HEK293 (cell line): ENCODE measurements at regions not wholly inside any gene's neighbourhood (a gene's known extent, or its start where the extent isn't known, plus 50 kb on each side); places are given as distances from the start of the nearest gene placed in this dataset.

Experiments
- CTCF ChIA-PET: fragments of 350-600 bp; formaldehyde crosslinking; extraction: SDS; loops from one replicate; lab custom pipeline; 2021; ENCODE audit warnings: antibody characterized with exemption; lab: Yijun Ruan, JAX
- POLR2A ChIA-PET: fragments of 300-600 bp; formaldehyde crosslinking; extraction: SDS; loops from one replicate; lab custom pipeline; 2020; ENCODE audit warnings: antibody characterized with exemption, inconsistent platforms; lab: Yijun Ruan, JAX
- H3K27ac ChIP-seq: fragments of 200-500 bp; sonication (Bioruptor generic); 2 replicates; pipeline ENCODE4 v1.5.1; 2014; ENCODE audit warnings: low read depth, low read length, control low read depth, inconsistent platforms; ENCODE audit errors: extremely low read depth
- H3K36me3 ChIP-seq, 2 experiments: fragments of 200-500 bp in 1 of 2; sonication (Bioruptor generic) in 1 of 2; 1 replicate in 1 of 2; 2 replicates in 1 of 2; pipeline ENCODE4 v1.5.1; 2014 to 2017; ENCODE audit warnings: inconsistent platforms in 2 of 2, low read length in 2 of 2; ENCODE audit not compliant: control insufficient read depth in 2 of 2, insufficient read depth in 1 of 2
- H3K4me1 ChIP-seq: fragments of 200-500 bp; sonication (Bioruptor generic); 2 replicates; pipeline ENCODE4 v1.5.1; 2014; ENCODE audit warnings: mild to moderate bottlenecking, low read length, inconsistent platforms; ENCODE audit not compliant: control insufficient read depth, insufficient read depth
- H3K4me3 ChIP-seq: 2 replicates; pipeline ENCODE4 v1.5.1; 2011; ENCODE audit warnings: low read depth, mild to moderate bottlenecking, control low read depth, low read length, moderate library complexity
- H3K9me3 ChIP-seq: fragments of 200-500 bp; sonication (Bioruptor generic); 2 replicates; pipeline ENCODE4 v1.5.1; 2014; ENCODE audit warnings: low read depth, low read length, inconsistent platforms; ENCODE audit not compliant: control insufficient read depth, insufficient read depth
- BCL11B ChIP-seq: fragments of 450-650 bp; formaldehyde crosslinking; IDR thresholded peaks from 2 replicates; pipeline ENCODE4 v1.5.1; 2016; ENCODE audit warnings: low read depth, missing biosample characterization, missing genetic modification characterization
- HIC1 ChIP-seq: fragments of 450-650 bp; formaldehyde crosslinking; IDR thresholded peaks from 2 replicates; pipeline ENCODE4 v1.5.1; 2016; ENCODE audit warnings: missing biosample characterization, missing genetic modification characterization
- HOXA7 ChIP-seq: sonication (generic); formaldehyde crosslinking; IDR thresholded peaks from 2 replicates; pipeline ENCODE4 v1.8.1; 2022; ENCODE audit warnings: missing genetic modification reagents, borderline replicate concordance
- PRDM2 ChIP-seq: fragments of 450-650 bp; formaldehyde crosslinking; IDR thresholded peaks from 2 replicates; pipeline ENCODE4 v1.5.1; 2016; ENCODE audit warnings: missing biosample characterization, missing genetic modification characterization, borderline replicate concordance
- SP3 ChIP-seq: fragments of 450-650 bp; formaldehyde crosslinking; IDR thresholded peaks from 2 replicates; pipeline ENCODE4 v1.5.1; 2016; ENCODE audit warnings: missing biosample characterization, missing genetic modification characterization
- ZBTB26 ChIP-seq: fragments of 450-650 bp; formaldehyde crosslinking; optimal IDR thresholded peaks from 2 replicates; pipeline ENCODE3; 2016; ENCODE audit warnings: missing biosample characterization, mild to moderate bottlenecking, missing genetic modification characterization
- ZBTB7A ChIP-seq: fragments of 450-650 bp; formaldehyde crosslinking; IDR thresholded peaks from 2 replicates; pipeline ENCODE4 v1.5.1; 2016; ENCODE audit warnings: low read depth, missing biosample characterization, missing genetic modification characterization
- ZNF138 ChIP-seq: fragments of 450-650 bp; formaldehyde crosslinking; IDR thresholded peaks from 2 replicates; pipeline ENCODE4 v1.5.1; 2016; ENCODE audit warnings: missing biosample characterization, missing genetic modification characterization, borderline replicate concordance
- ZNF174 ChIP-seq: fragments of 450-650 bp; formaldehyde crosslinking; IDR thresholded peaks from 2 replicates; pipeline ENCODE4 v1.5.0; 2017; ENCODE audit warnings: missing biosample characterization, mild to moderate bottlenecking, missing genetic modification characterization
- ZNF223 ChIP-seq: fragments of 450-650 bp; formaldehyde crosslinking; IDR thresholded peaks from 2 replicates; pipeline ENCODE4 v1.5.1; 2016; ENCODE audit warnings: missing biosample characterization, missing genetic modification characterization
- ZNF416 ChIP-seq: fragments of 450-650 bp; formaldehyde crosslinking; IDR thresholded peaks from 2 replicates; pipeline ENCODE4 v1.5.1; 2016; ENCODE audit warnings: missing biosample characterization, missing genetic modification characterization
- ZNF48 ChIP-seq: fragments of 450-650 bp; formaldehyde crosslinking; IDR thresholded peaks from 2 replicates; pipeline ENCODE4 v1.5.1; 2016; ENCODE audit warnings: missing biosample characterization, missing genetic modification characterization
- ZNF639 ChIP-seq: fragments of 450-650 bp; formaldehyde crosslinking; IDR thresholded peaks from 2 replicates; pipeline ENCODE4 v1.5.1; 2016; ENCODE audit warnings: missing biosample characterization, missing genetic modification characterization
- ZNF645 ChIP-seq: fragments of 450-650 bp; formaldehyde crosslinking; IDR thresholded peaks from 2 replicates; pipeline ENCODE4; 2016; ENCODE audit warnings: missing biosample characterization, missing genetic modification characterization
- ZNF658 ChIP-seq: fragments of 450-650 bp; formaldehyde crosslinking; IDR thresholded peaks from 2 replicates; pipeline ENCODE4; 2016; ENCODE audit warnings: missing biosample characterization, missing genetic modification characterization
- ZNF747 ChIP-seq: fragments of 450-650 bp; formaldehyde crosslinking; IDR thresholded peaks from 2 replicates; pipeline ENCODE4 v1.5.1; 2016; ENCODE audit warnings: missing biosample characterization, missing genetic modification characterization
- ZNF830 ChIP-seq: fragments of 450-650 bp; IDR thresholded peaks from 2 replicates; pipeline ENCODE4 v1.5.0; 2018; ENCODE audit warnings: missing biosample characterization, missing genetic modification characterization, low read depth, mild to moderate bottlenecking, moderate library complexity
- ZSCAN16 ChIP-seq: fragments of 450-650 bp; formaldehyde crosslinking; IDR thresholded peaks from 2 replicates; pipeline ENCODE4 v1.5.1; 2016; ENCODE audit warnings: missing biosample characterization, missing genetic modification characterization
- TF ChIP-seq, protein P1 (sequence below): fragments of 450-650 bp; formaldehyde crosslinking; IDR thresholded peaks from 2 replicates; pipeline ENCODE4 v1.5.1; 2016; ENCODE audit warnings: missing biosample characterization, missing genetic modification characterization, low read depth

- POLR2A ChIA-PET: no interaction called here
- CTCF ChIA-PET: no interaction called here
- Histone ChIP-seq H3K27ac (no peak overlapping the region), H3K9me3 (no peaks in the 10 kb centered on the region), H3K36me3 (no peaks in the 10 kb centered on the region), H3K4me1 (no peaks in the 10 kb centered on the region), H3K4me3 (no peak overlapping the region)
- TF ChIP-seq ZNF645 (tag by site-specific recombination) (no peak), ZNF658 (tag by site-specific recombination) (no peak), HIC1 (tag by site-specific recombination) (no peak), ZNF416 (no peak), ZBTB26 (tag by site-specific recombination) (no peak), ZNF639 (tag by site-specific recombination) (no peak), ZNF174 (tag by site-specific recombination) (no peak), PRDM2 (tag by site-specific recombination) (no peak), ZSCAN16 (tag by site-specific recombination) (no peak), ZNF223 (tag by site-specific recombination) (no peak), HOXA7 (CRISPR knock-in tag) (no peak), BCL11B (tag by site-specific recombination) (no peak), ZNF48 (tag by site-specific recombination) (no peak), SP3 (tag by site-specific recombination) (no peak), ZBTB7A (tag by site-specific recombination) (no peak), ZNF138 (tag by site-specific recombination) (no peak), ZNF747 (no peak), ZNF830 (tag by site-specific recombination) (no peak)
- TF ChIP-seq, protein P1, sequence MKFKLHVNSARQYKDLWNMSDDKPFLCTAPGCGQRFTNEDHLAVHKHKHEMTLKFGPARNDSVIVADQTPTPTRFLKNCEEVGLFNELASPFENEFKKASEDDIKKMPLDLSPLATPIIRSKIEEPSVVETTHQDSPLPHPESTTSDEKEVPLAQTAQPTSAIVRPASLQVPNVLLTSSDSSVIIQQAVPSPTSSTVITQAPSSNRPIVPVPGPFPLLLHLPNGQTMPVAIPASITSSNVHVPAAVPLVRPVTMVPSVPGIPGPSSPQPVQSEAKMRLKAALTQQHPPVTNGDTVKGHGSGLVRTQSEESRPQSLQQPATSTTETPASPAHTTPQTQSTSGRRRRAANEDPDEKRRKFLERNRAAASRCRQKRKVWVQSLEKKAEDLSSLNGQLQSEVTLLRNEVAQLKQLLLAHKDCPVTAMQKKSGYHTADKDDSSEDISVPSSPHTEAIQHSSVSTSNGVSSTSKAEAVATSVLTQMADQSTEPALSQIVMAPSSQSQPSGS: no peak
Observed at GRCh38 chr4:120293341-120293740, 226.7 kb upstream of the MAD2L1 start.
